Nephron progenitor cell (in vitro differentiated cells): ENCODE measurements at regions not wholly inside any gene's neighbourhood (a gene's known extent, or its start where the extent isn't known, plus 50 kb on each side); places are given as distances from the start of the nearest gene placed in this dataset.

Experiments used
- DNase-seq: peaks from one replicate; pipeline ENCODE4 v3.0.0; 2021
- H3K27ac Mint-ChIP-seq: 2 replicates; pipeline ENCODE4 v1.8.0; 2021; ENCODE audit warnings: mild to moderate bottlenecking, moderate library complexity, mixed read lengths
- H3K27me3 Mint-ChIP-seq: 2 replicates; pipeline ENCODE4 v1.8.0; 2021; ENCODE audit warnings: mild to moderate bottlenecking, low read depth, mixed read lengths; ENCODE audit not compliant: poor library complexity
- H3K36me3 Mint-ChIP-seq: 2 replicates; pipeline ENCODE4 v1.8.0; 2021; ENCODE audit warnings: low read depth, mixed read lengths
- H3K4me1 Mint-ChIP-seq: 2 replicates; pipeline ENCODE4 v1.8.0; 2021; ENCODE audit warnings: mixed read lengths
- H3K4me3 Mint-ChIP-seq: 2 replicates; pipeline ENCODE4 v1.8.0; 2021; ENCODE audit warnings: mild to moderate bottlenecking, moderate library complexity, mixed read lengths
- H3K9me3 Mint-ChIP-seq: 2 replicates; pipeline ENCODE4 v1.8.0; 2021; ENCODE audit warnings: mild to moderate bottlenecking, moderate library complexity, mixed read lengths
- CTCF ChIP-seq: fragments of 200-600 bp; sonication (generic); IDR thresholded peaks from 2 replicates; pipeline ENCODE4 v1.5.0; 2021; ENCODE audit warnings: antibody characterized with exemption

DNA sequence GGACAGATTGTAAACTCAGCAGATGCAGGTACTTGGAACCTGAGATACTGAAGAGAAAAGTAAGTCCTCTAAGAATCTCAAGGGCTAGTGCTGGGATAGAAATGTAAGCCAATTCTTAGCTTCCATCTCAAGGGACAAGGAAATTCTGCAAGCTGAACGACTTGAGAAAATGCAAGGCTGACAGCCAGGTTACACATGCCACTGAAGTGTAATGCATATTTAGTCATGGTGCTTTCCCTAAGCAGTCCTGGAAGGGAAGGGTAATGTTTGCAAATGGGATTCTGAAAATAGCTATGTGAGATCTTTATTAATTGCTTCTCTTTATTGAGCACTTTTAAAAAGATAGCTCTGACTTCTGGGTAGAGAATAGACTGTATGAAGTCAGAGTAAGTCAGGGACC lies 402.7 kb upstream of the SEL1L start:
- Mint-ChIP-seq H3K27me3 (no peaks in the 10 kb centered on the region), H3K27ac (no peak overlapping the region), H3K4me3 (no peak overlapping the region)

GRCh38 chr14:81936902-81937301 lies 403.2 kb upstream of the SEL1L start:
- H3K36me3 Mint-ChIP-seq = no peaks in the 10 kb centered on the region
- H3K27me3 Mint-ChIP-seq = no peaks in the 10 kb centered on the region
- H3K27ac Mint-ChIP-seq = no peak overlapping the region
- no peaks in the 10 kb centered on the region for H3K9me3 Mint-ChIP-seq
- DNase-seq = no peak
- TF ChIP-seq CTCF = no peak
- H3K4me1 Mint-ChIP-seq = peaks cover 40% of the 10 kb centered on the region
- H3K4me3 Mint-ChIP-seq = no peak overlapping the region

More for the DNA sequence above, 402.7 kb upstream of the SEL1L start:
- Mint-ChIP-seq H3K9me3 (no peaks in the 10 kb centered on the region), H3K36me3 (no peaks in the 10 kb centered on the region), H3K4me1 (peaks cover 40% of the 10 kb centered on the region)
- no peak for TF ChIP-seq CTCF
- DNase-seq = no peak

GRCh38 chr14:81938341-81938740 lies 404.7 kb upstream of the SEL1L start:
- DNase-seq = no peak
- peaks cover 29% of the 10 kb centered on the region for H3K4me1 Mint-ChIP-seq
- peaks cover 3% of the 10 kb centered on the region for H3K9me3 Mint-ChIP-seq
- TF ChIP-seq CTCF = no peak
- no peaks in the 10 kb centered on the region for H3K27me3 Mint-ChIP-seq
- H3K4me3 Mint-ChIP-seq = no peak overlapping the region
- no peak overlapping the region for H3K27ac Mint-ChIP-seq
- H3K36me3 Mint-ChIP-seq = no peaks in the 10 kb centered on the region

- DNase-seq = no peak
- Mint-ChIP-seq H3K27me3 (no peaks in the 10 kb centered on the region), H3K4me1 (peaks cover 20% of the 10 kb centered on the region), H3K27ac (no peak overlapping the region), H3K4me3 (no peak overlapping the region), H3K36me3 (no peaks in the 10 kb centered on the region), H3K9me3 (peaks cover 3% of the 10 kb centered on the region)
- TF ChIP-seq CTCF = no peak
Observed at GRCh38 chr14:81940651-81941050, 407.0 kb upstream of the SEL1L start.

- Mint-ChIP-seq H3K36me3 (no peaks in the 10 kb centered on the region), H3K9me3 (peaks cover 3% of the 10 kb centered on the region), H3K4me3 (no peak overlapping the region), H3K27me3 (peaks cover under 1% of the 10 kb centered on the region), H3K27ac (no peak overlapping the region), H3K4me1 (peaks cover 27% of the 10 kb centered on the region)
- DNase-seq = no peak
- TF ChIP-seq CTCF = no peak
Observed at GRCh38 chr14:81942071-81942470, 408.4 kb upstream of the SEL1L start.

GRCh38 chr14:81946375-81946774 lies 412.7 kb upstream of the SEL1L start:
- no peak for DNase-seq
- no peaks in the 10 kb centered on the region for H3K36me3 Mint-ChIP-seq
- H3K27me3 Mint-ChIP-seq = peaks cover 4% of the 10 kb centered on the region
- H3K27ac Mint-ChIP-seq = no peak overlapping the region
- no peak for TF ChIP-seq CTCF
- no peak overlapping the region for H3K4me3 Mint-ChIP-seq
- H3K4me1 Mint-ChIP-seq = peaks cover 11% of the 10 kb centered on the region
- H3K9me3 Mint-ChIP-seq = peaks cover 3% of the 10 kb centered on the region
